ENCODE measurements at regions not wholly inside any gene's neighbourhood (a gene's known extent, or its start where the extent isn't known, plus 50 kb on each side); places are given as distances from the start of the nearest gene placed in this dataset.

DNA sequence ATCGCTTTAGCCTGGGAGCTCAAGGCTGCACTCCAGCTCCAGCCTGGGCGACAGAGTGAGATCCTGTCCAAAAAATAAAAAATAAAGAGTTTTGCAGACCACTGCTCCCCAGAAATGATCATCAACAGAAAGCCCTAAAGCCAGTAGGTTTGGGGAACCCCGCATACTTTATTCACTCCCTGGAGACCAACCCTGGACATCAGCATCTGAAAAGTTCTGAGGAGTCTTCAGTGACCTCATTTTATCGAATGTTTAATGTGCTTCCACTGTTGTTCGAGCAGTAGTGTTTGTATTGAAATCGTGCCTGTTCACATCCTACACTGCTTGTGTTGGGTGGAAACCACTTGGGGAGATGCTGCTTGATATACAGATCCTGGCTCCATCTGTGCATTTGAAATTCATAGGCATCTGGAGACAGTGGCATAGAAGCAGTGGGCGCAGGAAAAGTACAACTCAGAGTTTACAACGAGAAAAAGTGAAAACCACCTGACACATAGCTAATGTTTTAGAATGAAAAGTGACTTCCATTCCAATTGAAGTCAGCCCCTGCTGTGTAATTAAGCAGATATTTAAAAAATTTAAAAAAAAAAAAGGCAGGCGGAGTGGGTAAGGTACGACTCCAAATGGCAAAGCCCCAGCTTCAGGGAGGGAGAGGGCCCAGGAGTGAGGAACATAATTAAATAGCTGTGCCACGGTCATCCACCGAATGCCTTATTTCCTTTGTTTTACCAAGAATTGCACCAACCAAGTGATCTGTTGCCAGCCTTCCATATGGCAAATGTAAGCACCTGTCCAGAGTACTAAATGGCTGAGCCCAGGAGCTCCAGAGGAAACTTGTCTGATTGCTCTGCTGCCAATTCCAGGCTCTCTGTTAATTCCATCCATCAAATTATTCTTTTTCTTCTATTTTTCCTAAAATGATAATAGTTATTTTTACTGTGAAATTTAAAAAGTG is 100.4 kb upstream of the NAA20 start:
- H2AFZ ChIP-seq (ENCODE audit: low read depth, low read length): no peak overlapping the region
- H3K4me1 Mint-ChIP-seq (ENCODE audit: low read depth, unreplicated experiment): peaks cover 26% of the 10 kb centered on the region
- H3K4me3 Mint-ChIP-seq (ENCODE audit: unreplicated experiment): no peak overlapping the region
- no peaks in the 10 kb centered on the region for H3K9me3 ChIP-seq (ENCODE audit: insufficient read depth, low read depth, low read length)
- H3K27ac ChIP-seq (ENCODE audit: low read depth, low read length): no peak overlapping the region
- no peaks in the 10 kb centered on the region for H3K36me3 ChIP-seq (ENCODE audit: insufficient read depth, low read length)
- DNase-seq (ENCODE audit: low read depth): no peak
- H4K20me1 ChIP-seq (ENCODE audit: insufficient read depth, low read length): no peaks in the 10 kb centered on the region
- no peak overlapping the region for H3K4me2 ChIP-seq (ENCODE audit: low read length)
- no peak for TF ChIP-seq EZH2 (IDR thresholded peaks at IDR 0.05; ENCODE audit: insufficient read depth, low read length)
- TF ChIP-seq, protein P1, sequence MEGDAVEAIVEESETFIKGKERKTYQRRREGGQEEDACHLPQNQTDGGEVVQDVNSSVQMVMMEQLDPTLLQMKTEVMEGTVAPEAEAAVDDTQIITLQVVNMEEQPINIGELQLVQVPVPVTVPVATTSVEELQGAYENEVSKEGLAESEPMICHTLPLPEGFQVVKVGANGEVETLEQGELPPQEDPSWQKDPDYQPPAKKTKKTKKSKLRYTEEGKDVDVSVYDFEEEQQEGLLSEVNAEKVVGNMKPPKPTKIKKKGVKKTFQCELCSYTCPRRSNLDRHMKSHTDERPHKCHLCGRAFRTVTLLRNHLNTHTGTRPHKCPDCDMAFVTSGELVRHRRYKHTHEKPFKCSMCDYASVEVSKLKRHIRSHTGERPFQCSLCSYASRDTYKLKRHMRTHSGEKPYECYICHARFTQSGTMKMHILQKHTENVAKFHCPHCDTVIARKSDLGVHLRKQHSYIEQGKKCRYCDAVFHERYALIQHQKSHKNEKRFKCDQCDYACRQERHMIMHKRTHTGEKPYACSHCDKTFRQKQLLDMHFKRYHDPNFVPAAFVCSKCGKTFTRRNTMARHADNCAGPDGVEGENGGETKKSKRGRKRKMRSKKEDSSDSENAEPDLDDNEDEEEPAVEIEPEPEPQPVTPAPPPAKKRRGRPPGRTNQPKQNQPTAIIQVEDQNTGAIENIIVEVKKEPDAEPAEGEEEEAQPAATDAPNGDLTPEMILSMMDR (IDR thresholded peaks at IDR 0.05; ENCODE audit: insufficient read depth, low read depth, low read length): no peak
- peaks cover 17% of the 10 kb centered on the region for H3K4me1 ChIP-seq (ENCODE audit: insufficient read depth, low read length)
- H3K36me3 Mint-ChIP-seq (ENCODE audit: low read depth, unreplicated experiment): no peaks in the 10 kb centered on the region
- H3K9me3 Mint-ChIP-seq (ENCODE audit: unreplicated experiment): no peaks in the 10 kb centered on the region
- H3K27me3 Mint-ChIP-seq (ENCODE audit: low read depth, unreplicated experiment): no peaks in the 10 kb centered on the region
- FAIRE-seq: no peak
- no peak overlapping the region for H3K9ac ChIP-seq (ENCODE audit: low read length)
- H3K27me3 ChIP-seq (ENCODE audit: insufficient read depth, low read length): no peaks in the 10 kb centered on the region
- H3K79me2 ChIP-seq (ENCODE audit: insufficient read depth, low read length): no peaks in the 10 kb centered on the region
- no peak overlapping the region for H3K4me3 ChIP-seq (ENCODE audit: insufficient read depth, low read depth, low read length)
- no peak overlapping the region for H3K27ac Mint-ChIP-seq (ENCODE audit: unreplicated experiment)

DNA sequence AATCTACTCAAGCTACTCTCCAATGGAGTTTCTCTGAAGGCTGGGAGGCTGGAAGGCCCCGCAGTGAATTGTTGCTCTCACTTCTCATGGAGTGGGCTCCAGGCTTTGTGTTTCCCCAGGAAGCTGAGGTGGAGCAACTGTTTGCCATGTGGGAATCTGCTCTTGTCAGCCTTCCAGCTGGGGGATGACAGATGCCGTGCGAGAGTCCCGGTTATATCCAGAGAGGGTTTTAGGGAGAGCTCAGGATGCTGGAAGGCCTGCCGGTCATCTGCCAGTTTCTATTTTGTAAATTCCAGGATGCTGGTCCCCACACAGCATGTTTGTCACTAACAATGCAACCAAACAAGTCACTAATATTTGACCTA is 98.2 kb upstream of the NAA20 start:
- H3K27me3 Mint-ChIP-seq (ENCODE audit: low read depth, unreplicated experiment): no peaks in the 10 kb centered on the region
- H3K4me3 Mint-ChIP-seq (ENCODE audit: unreplicated experiment): no peak overlapping the region
- Histone ChIP-seq H3K27me3 (ENCODE audit: insufficient read depth, low read length) (no peaks in the 10 kb centered on the region), H3K4me3 (ENCODE audit: insufficient read depth, low read depth, low read length) (no peak overlapping the region), H2AFZ (ENCODE audit: low read depth, low read length) (no peak overlapping the region), H3K79me2 (ENCODE audit: insufficient read depth, low read length) (no peaks in the 10 kb centered on the region), H3K9me3 (ENCODE audit: insufficient read depth, low read depth, low read length) (no peaks in the 10 kb centered on the region), H3K27ac (ENCODE audit: low read depth, low read length) (no peak overlapping the region), H3K4me2 (ENCODE audit: low read length) (no peak overlapping the region), H3K9ac (ENCODE audit: low read length) (no peak overlapping the region), H4K20me1 (ENCODE audit: insufficient read depth, low read length) (no peaks in the 10 kb centered on the region), H3K36me3 (ENCODE audit: insufficient read depth, low read length) (no peaks in the 10 kb centered on the region), H3K4me1 (ENCODE audit: insufficient read depth, low read length) (peaks cover 15% of the 10 kb centered on the region)
- H3K27ac Mint-ChIP-seq (ENCODE audit: unreplicated experiment): no peak overlapping the region
- no peaks in the 10 kb centered on the region for H3K9me3 Mint-ChIP-seq (ENCODE audit: unreplicated experiment)
- H3K4me1 Mint-ChIP-seq (ENCODE audit: low read depth, unreplicated experiment): peaks cover 26% of the 10 kb centered on the region
- FAIRE-seq (no peak), DNase-seq (ENCODE audit: low read depth) (no peak)
- H3K36me3 Mint-ChIP-seq (ENCODE audit: low read depth, unreplicated experiment): peaks cover 4% of the 10 kb centered on the region
- no peak for TF ChIP-seq EZH2 (IDR thresholded peaks at IDR 0.05; ENCODE audit: insufficient read depth, low read length)
- TF ChIP-seq, protein P1 (IDR thresholded peaks at IDR 0.05; ENCODE audit: insufficient read depth, low read depth, low read length): no peak
